PC-3 (cell line): ENCODE measurements at regions not wholly inside any gene's neighbourhood (a gene's known extent, or its start where the extent isn't known, plus 50 kb on each side); places are given as distances from the start of the nearest gene placed in this dataset.

Source experiments
- ATAC-seq: fragments of 200-7000 bp; cut with Tn5 transposase; 2 replicates; pipeline ENCODE4 v1.9.1; 2020; ENCODE audit warnings: mild to moderate bottlenecking, moderate library complexity
- BruUV-seq: library from RNA; stranded (reverse); fragments of 400-500 nt; replicated peaks from 2 replicates; lab custom pipeline; 2021; lab: Mats Ljungman, UMichigan
- CTCF ChIA-PET: fragments of 300-600 bp; sonication (Branson Sonifier 250); formaldehyde crosslinking; loops from one replicate; lab custom pipeline; 2022; ENCODE audit warnings: antibody characterized with exemption; lab: Charles Lee
- POLR2A ChIA-PET: fragments of 300-600 bp; sonication (Branson Sonifier 250); formaldehyde crosslinking; loops from one replicate; lab custom pipeline; 2022; ENCODE audit warnings: antibody characterized with exemption; ENCODE audit not compliant: unreplicated experiment; lab: Charles Lee
- DNase-seq: peaks from one replicate; pipeline ENCODE4 v3.0.0-alpha.2; 2015
- H2AFZ ChIP-seq: fragments of 300-600 bp; sonication (generic); 2 replicates; pipeline ENCODE4 v1.6.0; 2016; ENCODE audit warnings: antibody characterized with exemption, low read length
- H3F3A ChIP-seq: fragments of 300-600 bp; sonication (generic); one replicate; pipeline ENCODE4 v1.6.0; 2017; ENCODE audit warnings: antibody characterized with exemption, low read length, control low read depth, mild to moderate bottlenecking; ENCODE audit not compliant: unreplicated experiment
- H3K27ac ChIP-seq: fragments of 300-600 bp; sonication (generic); 2 replicates; pipeline ENCODE4 v1.5.1; 2016; ENCODE audit warnings: mild to moderate bottlenecking, low read length
- H3K27me3 ChIP-seq: fragments of 300-600 bp; sonication (generic); 2 replicates; pipeline ENCODE4 v1.6.1; 2016; ENCODE audit warnings: low read length, mixed read lengths
- H3K36me3 ChIP-seq: fragments of 300-600 bp; sonication (generic); 2 replicates; pipeline ENCODE4 v1.6.1; 2016; ENCODE audit warnings: low read depth, mixed run types, low read length, mixed read lengths
- H3K4me1 ChIP-seq: fragments of 300-600 bp; sonication (generic); 2 replicates; pipeline ENCODE4 v1.5.1; 2016; ENCODE audit warnings: low read length; ENCODE audit not compliant: insufficient read depth
- H3K4me2 ChIP-seq: fragments of 300-600 bp; sonication (generic); 2 replicates; pipeline ENCODE4 v1.6.0; 2016; ENCODE audit warnings: low read length
- H3K4me3 ChIP-seq: fragments of 300-600 bp; sonication (generic); 2 replicates; pipeline ENCODE4 v1.5.1; 2016; ENCODE audit warnings: mild to moderate bottlenecking, low read length, mixed read lengths
- H3K79me2 ChIP-seq: fragments of 300-600 bp; sonication (generic); 2 replicates; pipeline ENCODE4 v1.6.1; 2017; ENCODE audit warnings: low read length, mixed read lengths
- H3K9ac ChIP-seq: fragments of 300-600 bp; sonication (generic); 2 replicates; pipeline ENCODE4 v1.6.0; 2016; ENCODE audit warnings: mild to moderate bottlenecking, low read length
- H3K9me2 ChIP-seq: fragments of 300-600 bp; sonication (generic); replicated peaks from 2 replicates; pipeline ENCODE4 v1.6.1; 2016; ENCODE audit warnings: mixed run types, low read length, mixed read lengths
- H3K9me3 ChIP-seq: fragments of 300-600 bp; sonication (generic); 2 replicates; pipeline ENCODE4 v1.6.1; 2016; ENCODE audit warnings: low read length, mixed read lengths
- H4K20me1 ChIP-seq: fragments of 300-600 bp; sonication (generic); 2 replicates; pipeline ENCODE4 v1.6.1; 2016; ENCODE audit warnings: low read length, mixed read lengths
- EZH2 ChIP-seq: fragments of 300-600 bp; sonication (generic); IDR thresholded peaks from one replicate; pipeline ENCODE4 v1.6.1; 2017; ENCODE audit warnings: antibody characterized with exemption, mild to moderate bottlenecking, low read length; ENCODE audit not compliant: unreplicated experiment
- EZH2phosphoT487 ChIP-seq: fragments of 300-600 bp; sonication (generic); IDR thresholded peaks from 2 replicates; pipeline ENCODE4 v1.6.1; 2018; ENCODE audit warnings: mild to moderate bottlenecking, antibody characterized with exemption, low read length, borderline replicate concordance
- intact Hi-C: fragments of 100-400 bp; cut with micrococcal nuclease; formaldehyde crosslinking; loops from 2 replicates; pipeline ENCODE4 v1.9.0; 2023
- TF ChIP-seq, protein P1 (sequence below): fragments of 300-600 bp; sonication (generic); conservative IDR thresholded peaks from 2 replicates; pipeline ENCODE4 v1.5.1; 2017; ENCODE audit warnings: antibody characterized with exemption, low read depth, mild to moderate bottlenecking, low read length

DNA sequence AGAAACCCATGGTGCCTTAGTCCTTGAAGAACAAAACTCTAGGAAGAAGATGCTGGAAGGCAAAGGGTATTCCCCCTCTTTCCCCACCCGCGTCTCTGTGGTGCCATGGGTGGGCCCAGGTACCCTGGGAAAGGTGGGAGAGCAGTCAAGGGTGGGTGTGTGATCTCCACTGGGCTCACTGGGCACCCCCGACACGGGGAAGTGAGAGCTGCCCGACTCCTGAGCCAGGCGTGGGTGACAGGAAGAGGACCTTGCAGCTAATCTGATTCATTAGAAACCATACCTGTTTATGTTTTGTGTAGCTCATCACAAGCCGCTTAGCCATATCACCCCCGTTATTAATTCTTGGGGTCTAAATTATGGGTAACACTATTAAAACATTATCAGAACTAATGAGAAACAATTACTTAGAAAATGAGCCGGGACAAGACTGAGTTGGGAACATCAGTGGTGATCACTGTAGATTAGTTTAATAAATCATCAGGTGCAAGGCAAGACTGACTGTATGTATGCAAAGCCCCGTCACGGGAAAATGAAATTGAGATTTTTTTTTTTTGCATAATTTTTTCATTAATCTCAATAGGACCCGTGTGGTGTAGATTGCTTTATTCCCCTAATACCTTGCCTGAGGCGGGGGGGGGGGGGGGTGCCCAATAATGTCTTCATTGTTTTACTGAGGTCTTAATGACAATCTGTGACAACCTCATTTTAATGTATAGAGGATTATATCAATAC lies 77.3 kb downstream of the ZIC5 start:
- intact Hi-C loops, result no loop called here
- ChIA-PET POLR2A (no interaction called here), CTCF (no interaction called here)
- Histone ChIP-seq H3K36me3 (no peaks in the 10 kb centered on the region), H3K27ac (no peak overlapping the region), H3K9me2 (no peaks in the 10 kb centered on the region), H3K27me3 (no peaks in the 10 kb centered on the region), H3K9me3 (no peaks in the 10 kb centered on the region), H3K4me1 (no peaks in the 10 kb centered on the region), H3K9ac (no peak overlapping the region), H2AFZ (no peak overlapping the region), H3K4me2 (no peak overlapping the region), H3K79me2 (no peaks in the 10 kb centered on the region), H3F3A (no peaks in the 10 kb centered on the region), H4K20me1 (no peaks in the 10 kb centered on the region), H3K4me3 (no peak overlapping the region)
- no TSS peak for BruUV-seq
- DNase-seq, result no peak
- TF ChIP-seq EZH2 (no peak), EZH2phosphoT487 (no peak)
- TF ChIP-seq, protein P1, sequence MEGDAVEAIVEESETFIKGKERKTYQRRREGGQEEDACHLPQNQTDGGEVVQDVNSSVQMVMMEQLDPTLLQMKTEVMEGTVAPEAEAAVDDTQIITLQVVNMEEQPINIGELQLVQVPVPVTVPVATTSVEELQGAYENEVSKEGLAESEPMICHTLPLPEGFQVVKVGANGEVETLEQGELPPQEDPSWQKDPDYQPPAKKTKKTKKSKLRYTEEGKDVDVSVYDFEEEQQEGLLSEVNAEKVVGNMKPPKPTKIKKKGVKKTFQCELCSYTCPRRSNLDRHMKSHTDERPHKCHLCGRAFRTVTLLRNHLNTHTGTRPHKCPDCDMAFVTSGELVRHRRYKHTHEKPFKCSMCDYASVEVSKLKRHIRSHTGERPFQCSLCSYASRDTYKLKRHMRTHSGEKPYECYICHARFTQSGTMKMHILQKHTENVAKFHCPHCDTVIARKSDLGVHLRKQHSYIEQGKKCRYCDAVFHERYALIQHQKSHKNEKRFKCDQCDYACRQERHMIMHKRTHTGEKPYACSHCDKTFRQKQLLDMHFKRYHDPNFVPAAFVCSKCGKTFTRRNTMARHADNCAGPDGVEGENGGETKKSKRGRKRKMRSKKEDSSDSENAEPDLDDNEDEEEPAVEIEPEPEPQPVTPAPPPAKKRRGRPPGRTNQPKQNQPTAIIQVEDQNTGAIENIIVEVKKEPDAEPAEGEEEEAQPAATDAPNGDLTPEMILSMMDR, result no peak
- ATAC-seq, result no peak

DNA sequence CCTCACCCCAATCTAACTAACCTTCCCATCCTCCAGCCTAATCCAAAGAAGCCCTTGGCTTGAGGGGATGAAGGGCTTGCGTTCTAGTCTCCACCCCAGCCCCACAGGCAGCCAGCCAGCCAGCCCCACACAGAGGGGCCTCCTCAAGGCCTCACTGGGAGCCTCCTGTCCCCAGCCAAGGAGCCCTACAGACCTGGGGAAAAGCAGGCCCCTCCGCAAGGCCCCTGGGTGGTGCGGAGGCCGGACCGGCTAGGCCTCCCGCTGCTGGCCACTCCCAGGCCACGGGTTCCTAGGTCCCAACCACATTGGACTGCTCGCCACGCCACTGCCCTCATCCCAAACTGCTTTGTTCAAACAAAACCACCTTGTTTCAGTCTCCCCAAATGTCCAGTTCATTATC lies 78.0 kb downstream of the ZIC5 start:
- TF ChIP-seq EZH2phosphoT487 (no peak), EZH2 (no peak)
- TF ChIP-seq, protein P1, result no peak
- Histone ChIP-seq H3K4me3 (no peak overlapping the region), H4K20me1 (no peaks in the 10 kb centered on the region), H2AFZ (no peak overlapping the region), H3K27me3 (no peaks in the 10 kb centered on the region), H3K4me2 (no peak overlapping the region), H3K27ac (no peak overlapping the region), H3K79me2 (no peaks in the 10 kb centered on the region), H3K4me1 (no peaks in the 10 kb centered on the region), H3K9me3 (no peaks in the 10 kb centered on the region), H3F3A (no peaks in the 10 kb centered on the region), H3K9ac (no peak overlapping the region), H3K9me2 (no peaks in the 10 kb centered on the region), H3K36me3 (no peaks in the 10 kb centered on the region)
- intact Hi-C loops, result no loop called here
- no peak for DNase-seq
- no TSS peak for BruUV-seq
- ChIA-PET CTCF (no interaction called here), POLR2A (no interaction called here)
- no peak for ATAC-seq

DNA sequence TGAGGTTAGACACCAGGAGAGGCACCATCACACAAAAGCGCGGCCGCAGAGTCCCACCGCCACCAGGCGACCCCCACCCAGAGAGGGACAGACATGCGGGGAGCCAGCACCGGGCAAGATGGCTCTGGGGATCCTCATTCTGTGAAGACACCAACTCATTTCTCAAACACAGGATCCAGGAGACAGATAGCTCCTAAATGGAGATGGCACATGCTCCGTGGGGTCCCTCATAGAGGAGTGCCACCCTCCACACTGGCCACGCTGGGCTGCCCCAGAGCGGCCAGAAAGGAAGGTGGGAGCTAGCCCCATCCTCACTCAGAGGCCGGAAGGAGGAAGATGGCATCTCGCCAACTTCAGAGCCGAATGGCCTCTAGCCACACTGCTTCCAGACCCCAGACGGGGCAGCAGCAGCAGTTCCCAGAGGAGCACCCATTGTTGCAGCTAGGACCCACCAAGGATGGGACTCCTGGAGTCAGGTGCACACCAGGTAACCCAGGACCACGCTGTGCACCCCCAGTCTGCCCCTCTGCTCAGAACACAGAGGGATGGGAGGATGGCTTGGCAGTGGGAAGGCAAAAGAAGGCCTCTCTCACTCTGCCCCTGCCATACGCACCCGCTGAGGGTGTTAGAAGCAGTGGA lies 78.6 kb downstream of the ZIC5 start:
- intact Hi-C loops, result no loop called here
- CTCF ChIA-PET, result no interaction called here

More for the DNA sequence above, 78.6 kb downstream of the ZIC5 start:
- H3K4me2 ChIP-seq, result no peak overlapping the region
- H3K4me1 ChIP-seq, result no peaks in the 10 kb centered on the region
- TF ChIP-seq EZH2, result no peak
- TF ChIP-seq EZH2phosphoT487, result no peak
- TF ChIP-seq, protein P1, result no peak
- H3K27me3 ChIP-seq, result no peaks in the 10 kb centered on the region
- DNase-seq, result no peak
- no peak overlapping the region for H2AFZ ChIP-seq
- no peak for ATAC-seq
- no peaks in the 10 kb centered on the region for H3K9me2 ChIP-seq
- POLR2A ChIA-PET, result no interaction called here
- no peaks in the 10 kb centered on the region for H3K79me2 ChIP-seq
- no peak overlapping the region for H3K4me3 ChIP-seq
- H3F3A ChIP-seq, result no peaks in the 10 kb centered on the region
- H3K9me3 ChIP-seq, result no peaks in the 10 kb centered on the region
- no TSS peak for BruUV-seq
- no peaks in the 10 kb centered on the region for H3K36me3 ChIP-seq
- no peak overlapping the region for H3K27ac ChIP-seq
- no peak overlapping the region for H3K9ac ChIP-seq
- no peaks in the 10 kb centered on the region for H4K20me1 ChIP-seq
